ENCODE measurements at regions not wholly inside any gene's neighbourhood (a gene's known extent, or its start where the extent isn't known, plus 50 kb on each side); places are given as distances from the start of the nearest gene placed in this dataset.

DNA sequence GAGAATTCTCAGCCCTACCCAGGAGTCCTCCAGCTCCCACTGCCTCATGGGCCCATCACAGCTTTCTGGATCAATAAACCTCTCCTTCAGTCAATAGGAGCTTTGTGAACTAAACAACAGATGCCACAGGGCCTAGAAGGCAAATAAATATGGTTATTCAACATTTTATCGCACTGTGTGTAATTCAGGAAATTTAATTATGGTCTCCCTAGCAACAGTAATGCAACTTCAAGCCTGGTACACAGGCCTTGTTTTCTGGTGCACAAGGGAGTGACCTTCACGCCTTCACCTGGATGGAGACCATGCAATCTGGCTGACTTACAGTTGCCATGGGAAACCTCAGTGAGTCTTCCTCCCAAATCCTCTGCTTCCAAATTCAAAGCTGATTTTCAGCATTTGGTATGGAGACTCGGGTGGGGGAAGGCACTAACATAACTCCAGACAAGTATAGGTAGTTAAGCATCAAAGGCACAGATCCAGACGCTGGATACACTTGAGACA, 441.0 kb upstream of the NPVF start:
- peaks cover 0 to 4% (median 0%) of the 10 kb centered on the region in 3 donors for H3K4me1 ChIP-seq
- intact Hi-C loops (cut with DNase I), result no loop called here
- FAIRE-seq (no peak), ATAC-seq (peak in 2 of 4 donors; percentile 23 to 58), DNase-seq (no peak)
- WGBS, 2 donors, result 63 to 69% methylated on average over 4 of the region's 4 CpGs
- H3K27me3 ChIP-seq, result no peaks in the 10 kb centered on the region
- no peaks in the 10 kb centered on the region for H3K9me3 ChIP-seq
- H3K4me3 ChIP-seq, result no peak overlapping the region
- H3K36me3 ChIP-seq, result no peaks in the 10 kb centered on the region
- TF ChIP-seq, protein P1, sequence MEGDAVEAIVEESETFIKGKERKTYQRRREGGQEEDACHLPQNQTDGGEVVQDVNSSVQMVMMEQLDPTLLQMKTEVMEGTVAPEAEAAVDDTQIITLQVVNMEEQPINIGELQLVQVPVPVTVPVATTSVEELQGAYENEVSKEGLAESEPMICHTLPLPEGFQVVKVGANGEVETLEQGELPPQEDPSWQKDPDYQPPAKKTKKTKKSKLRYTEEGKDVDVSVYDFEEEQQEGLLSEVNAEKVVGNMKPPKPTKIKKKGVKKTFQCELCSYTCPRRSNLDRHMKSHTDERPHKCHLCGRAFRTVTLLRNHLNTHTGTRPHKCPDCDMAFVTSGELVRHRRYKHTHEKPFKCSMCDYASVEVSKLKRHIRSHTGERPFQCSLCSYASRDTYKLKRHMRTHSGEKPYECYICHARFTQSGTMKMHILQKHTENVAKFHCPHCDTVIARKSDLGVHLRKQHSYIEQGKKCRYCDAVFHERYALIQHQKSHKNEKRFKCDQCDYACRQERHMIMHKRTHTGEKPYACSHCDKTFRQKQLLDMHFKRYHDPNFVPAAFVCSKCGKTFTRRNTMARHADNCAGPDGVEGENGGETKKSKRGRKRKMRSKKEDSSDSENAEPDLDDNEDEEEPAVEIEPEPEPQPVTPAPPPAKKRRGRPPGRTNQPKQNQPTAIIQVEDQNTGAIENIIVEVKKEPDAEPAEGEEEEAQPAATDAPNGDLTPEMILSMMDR (IDR thresholded peaks at IDR 0.05), result no peak
- H3K27ac ChIP-seq, result no peak overlapping the region

DNA sequence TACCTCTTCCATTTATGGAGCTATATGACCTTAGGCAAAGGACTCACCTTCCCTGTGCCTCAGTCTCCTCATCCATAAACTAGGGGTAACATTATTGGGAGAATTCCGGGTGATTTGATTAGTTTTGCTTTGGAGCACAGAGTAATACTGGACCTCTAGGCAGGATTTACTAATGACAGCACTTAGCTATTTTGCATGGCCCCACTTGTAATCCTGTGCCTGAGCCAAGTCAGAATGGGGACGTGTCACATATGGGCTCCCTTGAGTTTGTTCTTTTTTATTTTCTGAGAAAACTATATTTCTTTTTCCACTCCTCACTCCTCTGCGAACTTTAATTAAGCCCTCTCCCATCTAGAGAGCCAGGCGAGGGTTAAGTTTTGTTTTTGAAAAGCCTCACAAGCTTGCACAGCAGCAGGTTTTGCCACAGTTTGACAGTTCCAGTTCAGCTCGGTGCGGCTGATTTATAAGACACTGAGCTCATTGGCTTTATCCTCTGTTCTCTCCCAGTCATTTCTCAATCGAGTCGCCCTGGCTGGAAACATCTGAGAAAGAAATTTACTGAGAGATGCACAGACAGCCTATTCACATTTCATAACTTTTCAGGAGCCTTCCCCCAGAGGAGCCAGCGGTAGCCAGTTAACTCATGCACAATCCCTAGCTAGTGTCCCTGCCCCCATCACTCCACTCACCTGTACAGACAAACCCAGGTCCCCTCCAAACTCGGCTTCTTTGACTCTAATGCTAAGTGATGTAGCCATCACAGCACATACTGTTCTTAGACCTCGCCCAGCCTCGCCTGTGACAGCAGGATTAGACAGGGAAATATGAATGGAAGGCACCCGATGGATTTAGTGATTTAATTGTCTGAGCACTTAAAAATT, 441.9 kb upstream of the NPVF start:
- no peak for DNase-seq
- H3K27ac ChIP-seq, result no peak overlapping the region
- H3K4me1 ChIP-seq, result peaks cover 0 to 4% (median 0%) of the 10 kb centered on the region in 3 donors
- 42 to 43% methylated on average over 13 of the region's 13 CpGs for WGBS, 2 donors
- H3K9me3 ChIP-seq, result no peaks in the 10 kb centered on the region
- intact Hi-C loops (cut with DNase I), result no loop called here
- no peak for FAIRE-seq
- no peaks in the 10 kb centered on the region for H3K27me3 ChIP-seq
- TF ChIP-seq, protein P1 (IDR thresholded peaks at IDR 0.05), result no peak
- peak in 3 of 4 donors; percentile 66 to 68 (median 66) for ATAC-seq
- H3K4me3 ChIP-seq, result no peak overlapping the region
- no peaks in the 10 kb centered on the region for H3K36me3 ChIP-seq

DNA sequence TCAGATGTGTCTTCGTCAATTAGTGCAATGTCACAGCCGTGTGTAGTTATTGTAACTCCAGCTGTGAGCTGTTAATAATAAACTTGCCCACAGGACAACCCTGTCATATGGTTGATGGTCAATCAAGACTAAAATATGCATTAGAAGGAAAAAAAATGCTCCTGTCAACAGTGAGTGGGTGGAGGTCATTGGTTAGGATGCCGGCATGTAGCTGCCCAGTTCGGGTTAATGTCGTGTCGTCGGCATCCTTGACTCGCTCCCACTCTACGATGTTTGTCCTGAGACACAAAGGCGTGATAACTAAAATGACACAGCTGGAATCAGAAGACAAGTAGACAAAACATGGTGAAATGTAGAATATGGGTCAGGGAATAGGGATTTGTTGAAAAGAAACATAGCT, 442.8 kb upstream of the NPVF start:
- WGBS, 2 donors, result 30% methylated on average over 10 of the region's 10 CpGs
- Histone ChIP-seq H3K27ac (no peak overlapping the region), H3K4me3 (no peak overlapping the region), H3K36me3 (no peaks in the 10 kb centered on the region), H3K27me3 (no peaks in the 10 kb centered on the region), H3K4me1 (peaks cover 0 to 4% (median 0%) of the 10 kb centered on the region in 3 donors), H3K9me3 (no peaks in the 10 kb centered on the region)
- TF ChIP-seq, protein P1 (IDR thresholded peaks at IDR 0.05), result no peak
- intact Hi-C loops (cut with DNase I), result no loop called here
- FAIRE-seq, result no peak
- ATAC-seq, result no peak
- DNase-seq, result no peak

DNA sequence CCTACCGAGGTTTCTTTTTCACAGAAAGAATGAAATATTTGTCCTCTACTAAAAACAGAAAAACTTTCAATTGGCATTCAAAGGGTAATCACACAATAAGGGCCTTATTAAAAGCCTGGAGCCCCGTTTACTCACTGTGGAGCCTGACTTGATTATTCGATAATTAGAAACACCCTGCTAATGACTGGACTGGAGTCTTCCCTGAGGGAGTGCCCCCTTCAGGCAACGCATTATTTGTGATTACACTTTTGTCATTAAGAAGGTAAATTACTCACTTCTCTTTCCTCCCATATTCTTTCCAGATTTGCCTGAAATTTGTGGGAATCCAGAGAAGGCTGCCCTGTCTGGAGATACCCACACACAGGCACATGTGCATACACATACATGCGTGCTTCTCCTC, 444.2 kb upstream of the NPVF start:
- intact Hi-C loops (cut with DNase I), result no loop called here
- peaks cover 0 to 4% (median 0%) of the 10 kb centered on the region in 3 donors for H3K4me1 ChIP-seq
- WGBS, 2 donors, result 64 to 69% methylated on average over 5 of the region's 5 CpGs
- no peak overlapping the region for H3K27ac ChIP-seq
- no peaks in the 10 kb centered on the region for H3K36me3 ChIP-seq
- no peaks in the 10 kb centered on the region for H3K9me3 ChIP-seq
- TF ChIP-seq, protein P1 (IDR thresholded peaks at IDR 0.05), result no peak
- FAIRE-seq, result no peak
- ATAC-seq, result no peak
- no peaks in the 10 kb centered on the region for H3K27me3 ChIP-seq
- DNase-seq, result no peak
- H3K4me3 ChIP-seq, result no peak overlapping the region
